Endothelial cell of umbilical vein (primary cell): ENCODE measurements at regions not wholly inside any gene's neighbourhood (a gene's known extent, or its start where the extent isn't known, plus 50 kb on each side); places are given as distances from the start of the nearest gene placed in this dataset.

Experiments
- BruUV-seq: library from RNA; stranded (reverse); fragments of 400-500 nt; replicated peaks from 2 replicates; lab custom pipeline; 2021; lab: Mats Ljungman, UMichigan
- CTCF ChIA-PET: fragments of 300-600, 350-600 bp; sonication (Branson Sonifier 250); formaldehyde crosslinking; loops from one replicate; lab custom pipeline; 2021; ENCODE audit warnings: antibody characterized with exemption, inconsistent platforms; lab: Charles Lee
- POLR2A ChIA-PET: fragments of 300-600, 350-600 bp; sonication (Branson Sonifier 250); formaldehyde crosslinking; loops from one replicate; lab custom pipeline; 2021; ENCODE audit warnings: antibody characterized with exemption, inconsistent platforms; lab: Charles Lee
- DNase-seq: peaks from one replicate; pipeline ENCODE4 v3.0.0-alpha.2; 2011; ENCODE audit warnings: low read depth, low spot score
- FAIRE-seq: peaks from 2 replicates; lab custom pipeline; 2011; peaks lifted over from hg19 to GRCh38; lab: Jason Lieb, UNC
- H2AFZ ChIP-seq: 2 replicates; pipeline ENCODE4 v1.6.0; 2012; ENCODE audit warnings: low read depth, low read length, control low read depth, inconsistent platforms
- H3K27ac ChIP-seq: 2 replicates; pipeline ENCODE4 v1.5.1; 2011; ENCODE audit warnings: low read depth, mild to moderate bottlenecking, control low read depth, low read length, moderate library complexity; ENCODE audit not compliant: insufficient read depth
- H3K27me3 ChIP-seq, 2 experiments: 2 replicates each; pipeline versions ENCODE4 v1.6.0 to v1.6.1; 2011; ENCODE audit warnings: low read length in 2 of 2, mixed read lengths in 1 of 2; ENCODE audit not compliant: control insufficient read depth in 2 of 2, insufficient read depth in 2 of 2
- H3K36me3 ChIP-seq, 2 experiments: 2 replicates in 1 of 2; 3 replicates in 1 of 2; pipeline ENCODE4 v1.5.1; 2011; ENCODE audit warnings: low read length in 2 of 2, mild to moderate bottlenecking in 1 of 2, moderate library complexity in 1 of 2; ENCODE audit not compliant: control insufficient read depth in 2 of 2, insufficient read depth in 2 of 2; ENCODE audit errors: extremely low read depth in 1 of 2
- H3K4me1 ChIP-seq: 3 replicates; pipeline ENCODE4 v1.5.1; 2011; ENCODE audit warnings: mild to moderate bottlenecking, low read length; ENCODE audit not compliant: control insufficient read depth, insufficient read depth; ENCODE audit errors: extremely low read depth
- H3K4me2 ChIP-seq: 2 replicates; pipeline ENCODE4 v1.6.1; 2011; ENCODE audit warnings: low read length, control low read depth, mixed read lengths; ENCODE audit not compliant: insufficient read depth
- H3K4me3 ChIP-seq, 3 experiments: fragments of 200-600 bp in 1 of 3; sonication (generic), shearing (Covaris generic) in 1 of 3; replicated peaks in 1 of 3; 2 replicates each; pipeline ENCODE4 v1.5.1; 2011 to 2016; ENCODE audit warnings: control low read depth in 3 of 3, low read length in 3 of 3, mild to moderate bottlenecking in 2 of 3, inconsistent platforms in 1 of 3, low read depth in 1 of 3, moderate library complexity in 1 of 3; ENCODE audit not compliant: insufficient read depth in 1 of 3
- H3K79me2 ChIP-seq: 2 replicates; pipeline ENCODE4 v1.6.0; 2012; ENCODE audit warnings: low read length, inconsistent platforms; ENCODE audit not compliant: control insufficient read depth, insufficient read depth
- H3K9ac ChIP-seq: replicated peaks from 2 replicates; pipeline ENCODE3; 2011; ENCODE audit warnings: low read length, control low read depth; ENCODE audit not compliant: insufficient read depth; ENCODE audit errors: extremely low read depth
- H3K9me1 ChIP-seq: replicated peaks from 3 replicates; pipeline ENCODE4 v1.6.0; 2011; ENCODE audit warnings: mild to moderate bottlenecking, low read length; ENCODE audit not compliant: control insufficient read depth, insufficient read depth; ENCODE audit errors: extremely low read depth
- H3K9me3 ChIP-seq: replicated peaks from 2 replicates; pipeline ENCODE4 v1.5.1; 2012; ENCODE audit warnings: low read length, inconsistent platforms; ENCODE audit not compliant: control insufficient read depth, insufficient read depth
- H4K20me1 ChIP-seq: replicated peaks from 2 replicates; pipeline ENCODE3; 2011; ENCODE audit warnings: mild to moderate bottlenecking, low read length; ENCODE audit not compliant: control insufficient read depth, insufficient read depth; ENCODE audit errors: extremely low read depth
- CTCF ChIP-seq, 2 donors: IDR thresholded peaks; 1 replicate in 1 of 2; 2 replicates in 1 of 2; pipeline ENCODE4 v1.5.1; 2011; ENCODE audit warnings: low read length in 2 of 2, mild to moderate bottlenecking in 2 of 2, moderate library complexity in 2 of 2, control low read depth in 1 of 2, inconsistent platforms in 1 of 2, low read depth in 1 of 2; ENCODE audit not compliant: insufficient read depth in 1 of 2; ENCODE audit errors: extremely low read depth in 1 of 2
- EZH2 ChIP-seq: IDR thresholded peaks from 2 replicates; pipeline ENCODE4 v1.6.1; 2012; ENCODE audit warnings: borderline replicate concordance, low read depth, mild to moderate bottlenecking, moderate library complexity, low read length, inconsistent platforms; ENCODE audit not compliant: severe bottlenecking
- FOS ChIP-seq: IDR thresholded peaks from 2 replicates; pipeline ENCODE4 v1.6.1; 2011; ENCODE audit warnings: mild to moderate bottlenecking, low read length, moderate library complexity, borderline replicate concordance; ENCODE audit not compliant: insufficient read depth
- GATA2 ChIP-seq: IDR thresholded peaks from 2 replicates; pipeline ENCODE4 v1.7.0; 2011; ENCODE audit warnings: low read depth, mild to moderate bottlenecking, moderate library complexity, mixed read lengths, low read length; ENCODE audit not compliant: insufficient read length, insufficient read depth
- JUN ChIP-seq: IDR thresholded peaks from 2 replicates; pipeline ENCODE4 v1.6.1; 2011; ENCODE audit warnings: borderline replicate concordance, low read depth; ENCODE audit not compliant: insufficient read length, insufficient read depth
- MYC ChIP-seq: IDR thresholded peaks from one replicate; pipeline ENCODE4 v1.6.1; 2011; ENCODE audit warnings: mild to moderate bottlenecking, low read depth, low read length
- POLR2A ChIP-seq: IDR thresholded peaks from 2 replicates; pipeline ENCODE4 v1.6.1; 2012; ENCODE audit warnings: low read depth, mild to moderate bottlenecking, control low read depth, low read length
- POLR2AphosphoS5 ChIP-seq: IDR thresholded peaks from 2 replicates; pipeline ENCODE4 v1.6.1; 2012; ENCODE audit warnings: low read depth, mild to moderate bottlenecking, control low read depth, low read length, moderate library complexity; ENCODE audit not compliant: insufficient read depth
- dilution Hi-C: fragments of 300-500 bp; cut with MboI; formaldehyde crosslinking; loops from one replicate; pipeline ENCODE4 v1.15.0; 2019; ENCODE audit warnings: low sequenced_read_pairs; ENCODE audit not compliant: extremely low pct_ligation_motif_present
- intact Hi-C: fragments of 100-400 bp; cut with micrococcal nuclease; formaldehyde crosslinking; loops from one replicate; pipeline ENCODE4 v1.10.0; 2022
- TF ChIP-seq, protein P1 (sequence below): IDR thresholded peaks from 2 replicates; pipeline ENCODE4 v1.6.1; 2011; ENCODE audit not compliant: insufficient read depth, insufficient read length

GRCh38 chr6:121826156-121826810, 390.8 kb downstream of the GJA1 start:
- Histone ChIP-seq H3K27ac (peak overlapping the region; percentile 86), H3K79me2 (no peaks in the 10 kb centered on the region), H2AFZ (peak overlapping the region; percentile 9), H3K9me1 (no peaks in the 10 kb centered on the region), H3K4me1 (peaks cover 15% of the 10 kb centered on the region), H3K27me3 (no peaks in the 10 kb centered on the region), H3K4me3 (no peak overlapping the region), H4K20me1 (no peaks in the 10 kb centered on the region), H3K36me3 (no peaks in the 10 kb centered on the region), H3K9me3 (no peaks in the 10 kb centered on the region), H3K9ac (peak overlapping the region; percentile 32), H3K4me2 (peak overlapping the region; percentile 17)
- dilution Hi-C loops: no loop called here
- no TSS peak for BruUV-seq
- POLR2A ChIA-PET: no interaction called here
- intact Hi-C loops: loop anchor here (1.0 to 5.0 kb wide), 3 partner anchors 99 to 305 kb away; no protein-coding TSS in a partner anchor
- FAIRE-seq: peak; percentile 66
- TF ChIP-seq GATA2: peak; percentile 70
- TF ChIP-seq JUN: peak; percentile 100
- TF ChIP-seq EZH2: no peak
- TF ChIP-seq FOS: peak; percentile 100
- no peak for TF ChIP-seq POLR2A
- TF ChIP-seq, protein P1, sequence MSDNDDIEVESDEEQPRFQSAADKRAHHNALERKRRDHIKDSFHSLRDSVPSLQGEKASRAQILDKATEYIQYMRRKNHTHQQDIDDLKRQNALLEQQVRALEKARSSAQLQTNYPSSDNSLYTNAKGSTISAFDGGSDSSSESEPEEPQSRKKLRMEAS: no peak
- no peak for TF ChIP-seq CTCF (IDR thresholded peaks at IDR 0.05; ENCODE audit: extremely low read depth in 1 of 2, insufficient read depth in 1 of 2, low read depth in 1 of 2, low read length in 2 of 2)
- peak; percentile 76 for TF ChIP-seq POLR2AphosphoS5
- no peak for TF ChIP-seq MYC
- CTCF ChIA-PET: interaction anchor here (0.8 to 1.2 kb wide), 3 partner anchors 21 to 394 kb away, joined by 3 to 9 read pairs (median 4); no protein-coding TSS in a partner anchor
- peak; percentile 94 for DNase-seq
